OCI-LY3 (cell line): ENCODE measurements at regions not wholly inside any gene's neighbourhood (a gene's known extent, or its start where the extent isn't known, plus 50 kb on each side); places are given as distances from the start of the nearest gene placed in this dataset.
"Not testable (repeated sequence)": the region's sequence is repeated elsewhere in the genome, so short reads cannot be mapped to it uniquely, and the experiment has no call there.

Experiments used
- H2AFZ ChIP-seq: fragments of 200-600, 300-600 bp; shearing (Covaris generic); 2 replicates; pipeline ENCODE4 v1.6.0; 2014; ENCODE audit warnings: antibody characterized with exemption, low read depth, low read length
- H3K27ac ChIP-seq: fragments of 200-600, 300-600 bp; sonication (generic); 2 replicates; pipeline ENCODE4 v1.5.1; 2014; ENCODE audit warnings: mild to moderate bottlenecking, low read length, moderate library complexity, mixed read lengths
- H3K27me3 ChIP-seq: fragments of 200-600, 300-600 bp; sonication (generic); 2 replicates; pipeline ENCODE4 v1.6.1; 2014; ENCODE audit warnings: low read depth, low read length, mixed read lengths
- H3K36me3 ChIP-seq: fragments of 200-600, 300-600 bp; sonication (generic); replicated peaks from 2 replicates; pipeline ENCODE3; 2014; ENCODE audit warnings: low read depth, low read length, mixed read lengths
- H3K4me1 ChIP-seq: fragments of 300-600, 200-600 bp; sonication (generic); 2 replicates; pipeline ENCODE4 v1.6.1; 2014; ENCODE audit warnings: low read length, mixed read lengths
- H3K4me2 ChIP-seq: fragments of 200-600, 300-600 bp; sonication (generic); 2 replicates; pipeline ENCODE4 v1.6.1; 2014; ENCODE audit warnings: low read length, mixed read lengths
- H3K4me3 ChIP-seq: fragments of 300-600, 200-600 bp; sonication (generic); 2 replicates; pipeline ENCODE4 v1.5.1; 2014; ENCODE audit warnings: antibody characterized with exemption, mild to moderate bottlenecking, low read length, moderate library complexity
- H3K79me2 ChIP-seq: fragments of 300-600, 200-600 bp; shearing (Covaris generic); 2 replicates; pipeline ENCODE4 v1.6.1; 2014; ENCODE audit warnings: mild to moderate bottlenecking, low read length, mixed read lengths
- H3K9ac ChIP-seq: fragments of 300-600, 200-600 bp; shearing (Covaris generic); 2 replicates; pipeline ENCODE4 v1.6.0; 2014; ENCODE audit warnings: mild to moderate bottlenecking, low read length, moderate library complexity
- H3K9me3 ChIP-seq: fragments of 200-600, 300-600 bp; shearing (Covaris generic); 2 replicates; pipeline ENCODE4 v1.6.1; 2014; ENCODE audit warnings: low read length, mixed read lengths; ENCODE audit not compliant: insufficient read depth
- H4K20me1 ChIP-seq: fragments of 200-600, 300-600 bp; sonication (generic); 2 replicates; pipeline ENCODE4 v1.6.1; 2016; ENCODE audit warnings: low read length, mixed read lengths; ENCODE audit not compliant: insufficient read depth
- CTCF ChIP-seq: fragments of 200-600, 300-600 bp; sonication (generic); IDR thresholded peaks from 2 replicates; pipeline ENCODE4 v1.5.1; 2014; ENCODE audit warnings: antibody characterized with exemption, low read length, low read depth
- EZH2phosphoT487 ChIP-seq: fragments of 200-600 bp; shearing (Covaris generic); IDR thresholded peaks from 2 replicates; pipeline ENCODE4 v1.6.1; 2018; ENCODE audit warnings: antibody characterized with exemption, mixed run types, low read depth

GRCh38 chr9:76964612-76965011 lies 54.8 kb upstream of the FOXB2 start:
- Histone ChIP-seq H3K4me3 (no peak overlapping the region), H3K4me1 (no peaks in the 10 kb centered on the region), H3K9ac (no peak overlapping the region), H3K36me3 (peaks cover 21% of the 10 kb centered on the region), H3K27me3 (no peaks in the 10 kb centered on the region), H3K27ac (no peak overlapping the region), H4K20me1 (no peaks in the 10 kb centered on the region), H2AFZ (no peak overlapping the region), H3K79me2 (no peaks in the 10 kb centered on the region), H3K4me2 (no peak overlapping the region), H3K9me3 (peaks cover 8% of the 10 kb centered on the region; the same call in 1 of the 2 replicates)
- TF ChIP-seq EZH2phosphoT487: no peak
- no peak for TF ChIP-seq CTCF

GRCh38 chr9:76962732-76963131 lies 56.7 kb upstream of the FOXB2 start:
- H3K27ac ChIP-seq: no peak overlapping the region
- no peak for TF ChIP-seq CTCF
- TF ChIP-seq EZH2phosphoT487: no peak
- no peaks in the 10 kb centered on the region for H4K20me1 ChIP-seq
- no peak overlapping the region for H2AFZ ChIP-seq
- no peak overlapping the region for H3K9ac ChIP-seq
- H3K27me3 ChIP-seq: no peaks in the 10 kb centered on the region
- no peaks in the 10 kb centered on the region for H3K9me3 ChIP-seq
- H3K79me2 ChIP-seq: peaks cover 8% of the 10 kb centered on the region; the same call in 1 of the 2 replicates
- H3K4me3 ChIP-seq: no peak overlapping the region
- no peak overlapping the region for H3K4me2 ChIP-seq
- H3K36me3 ChIP-seq: peaks cover 6% of the 10 kb centered on the region
- H3K4me1 ChIP-seq: peaks cover 12% of the 10 kb centered on the region

- Histone ChIP-seq H3K4me3 (peak overlapping the region; percentile 79), H3K36me3 (no peaks in the 10 kb centered on the region), H3K79me2 (peaks cover 13% of the 10 kb centered on the region), H3K27me3 (no peaks in the 10 kb centered on the region), H3K4me1 (peaks cover 31% of the 10 kb centered on the region), H2AFZ (peak overlapping the region; percentile 57), H4K20me1 (no peaks in the 10 kb centered on the region), H3K4me2 (peak overlapping the region; percentile 94), H3K27ac (peak overlapping the region; percentile 97), H3K9ac (peak overlapping the region; percentile 91), H3K9me3 (no peaks in the 10 kb centered on the region)
- TF ChIP-seq CTCF: no peak
- no peak for TF ChIP-seq EZH2phosphoT487
Observed at GRCh38 chr9:76957258-76957657, 51.3 kb upstream of the PRUNE2 start.

- not testable (repeated sequence) for H3K36me3 ChIP-seq, H3K9me3 ChIP-seq, H3K27me3 ChIP-seq, H4K20me1 ChIP-seq
- H3K79me2 ChIP-seq: peaks cover 13% of the 10 kb centered on the region
- H2AFZ ChIP-seq: 0 out of 2 replicates have a peak overlapping the region, but pooled peaks have one; percentile 57
- H3K4me1 ChIP-seq: peaks cover 31% of the 10 kb centered on the region
- peak overlapping the region; percentile 94 for H3K4me2 ChIP-seq
- peak overlapping the region; percentile 91 for H3K9ac ChIP-seq
- H3K27ac ChIP-seq: peak overlapping the region; percentile 97
- H3K4me3 ChIP-seq: peak overlapping the region; percentile 79
Observed at GRCh38 chr9:76956371-76956770, 50.5 kb upstream of the PRUNE2 start.
